GM12874 (cell line): ENCODE measurements at regions not wholly inside any gene's neighbourhood (a gene's known extent, or its start where the extent isn't known, plus 50 kb on each side); places are given as distances from the start of the nearest gene placed in this dataset.

Source experiments
- TF ChIP-seq, protein P1 (sequence below): IDR thresholded peaks from 2 replicates; pipeline ENCODE4 v1.5.1; 2011; ENCODE audit warnings: low read depth, mild to moderate bottlenecking, control low read depth, low read length, moderate library complexity; ENCODE audit not compliant: insufficient read depth

DNA sequence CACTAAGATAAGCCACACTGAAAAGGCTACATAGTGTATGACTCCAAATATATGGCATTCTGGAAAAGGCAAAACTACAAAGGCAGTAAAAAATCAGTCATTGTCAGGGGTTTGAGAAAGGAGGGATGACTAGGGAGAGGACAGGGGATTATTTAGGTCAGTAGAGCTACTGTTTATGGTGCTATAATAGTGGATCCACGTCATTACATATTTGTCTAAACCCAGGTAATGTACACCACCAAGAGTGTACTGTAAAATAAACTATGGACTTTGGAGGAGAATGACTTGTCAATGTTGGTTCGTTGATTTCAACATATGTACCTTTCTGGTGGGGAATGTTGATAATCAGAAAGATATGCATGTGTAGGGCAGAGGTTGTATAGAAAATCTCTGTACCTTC lies 837.6 kb downstream of the FAM133A start:
- TF ChIP-seq, protein P1, sequence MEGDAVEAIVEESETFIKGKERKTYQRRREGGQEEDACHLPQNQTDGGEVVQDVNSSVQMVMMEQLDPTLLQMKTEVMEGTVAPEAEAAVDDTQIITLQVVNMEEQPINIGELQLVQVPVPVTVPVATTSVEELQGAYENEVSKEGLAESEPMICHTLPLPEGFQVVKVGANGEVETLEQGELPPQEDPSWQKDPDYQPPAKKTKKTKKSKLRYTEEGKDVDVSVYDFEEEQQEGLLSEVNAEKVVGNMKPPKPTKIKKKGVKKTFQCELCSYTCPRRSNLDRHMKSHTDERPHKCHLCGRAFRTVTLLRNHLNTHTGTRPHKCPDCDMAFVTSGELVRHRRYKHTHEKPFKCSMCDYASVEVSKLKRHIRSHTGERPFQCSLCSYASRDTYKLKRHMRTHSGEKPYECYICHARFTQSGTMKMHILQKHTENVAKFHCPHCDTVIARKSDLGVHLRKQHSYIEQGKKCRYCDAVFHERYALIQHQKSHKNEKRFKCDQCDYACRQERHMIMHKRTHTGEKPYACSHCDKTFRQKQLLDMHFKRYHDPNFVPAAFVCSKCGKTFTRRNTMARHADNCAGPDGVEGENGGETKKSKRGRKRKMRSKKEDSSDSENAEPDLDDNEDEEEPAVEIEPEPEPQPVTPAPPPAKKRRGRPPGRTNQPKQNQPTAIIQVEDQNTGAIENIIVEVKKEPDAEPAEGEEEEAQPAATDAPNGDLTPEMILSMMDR = no peak

DNA sequence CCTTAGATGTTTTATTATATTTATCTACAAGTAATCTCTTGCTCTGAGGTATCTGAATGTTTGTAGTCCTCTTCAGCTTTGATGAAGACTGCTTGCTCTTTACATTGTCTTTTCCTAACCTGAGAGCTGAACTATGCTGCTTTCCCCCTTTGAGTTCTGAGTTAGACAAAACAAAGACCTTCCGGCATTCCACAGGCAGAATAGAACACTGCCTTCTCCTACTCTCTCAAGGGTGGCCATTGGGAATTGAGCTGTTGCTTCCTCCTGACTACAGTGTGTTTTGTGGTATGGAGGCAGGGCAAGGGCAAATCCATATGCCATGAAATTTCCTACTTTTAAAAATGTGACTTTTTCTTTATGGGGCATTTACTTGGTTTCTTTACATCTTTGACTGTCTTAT lies 841.0 kb downstream of the FAM133A start:
- TF ChIP-seq, protein P1 = no peak

DNA sequence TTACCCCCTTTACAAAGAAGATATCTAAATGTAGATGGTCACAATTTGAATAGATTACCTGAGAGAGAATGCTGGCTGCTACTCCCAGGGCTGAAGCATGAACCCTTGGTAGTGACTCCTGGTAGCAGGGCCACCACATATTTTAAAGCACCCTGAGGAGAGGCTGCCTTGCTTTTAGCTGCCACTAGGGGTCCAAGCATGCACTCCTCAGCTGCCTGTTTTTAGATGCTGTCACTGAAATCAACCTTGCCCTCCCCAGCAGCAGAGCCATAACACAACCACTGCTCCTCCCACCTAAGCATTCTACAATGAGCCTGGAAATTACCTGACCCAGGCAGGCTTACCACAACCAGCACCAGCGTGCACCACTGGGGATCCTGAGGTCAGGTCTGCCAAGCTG lies 850.9 kb downstream of the FAM133A start:
- TF ChIP-seq, protein P1 = peak; percentile 14; the same call in 1 of the 2 replicates

DNA sequence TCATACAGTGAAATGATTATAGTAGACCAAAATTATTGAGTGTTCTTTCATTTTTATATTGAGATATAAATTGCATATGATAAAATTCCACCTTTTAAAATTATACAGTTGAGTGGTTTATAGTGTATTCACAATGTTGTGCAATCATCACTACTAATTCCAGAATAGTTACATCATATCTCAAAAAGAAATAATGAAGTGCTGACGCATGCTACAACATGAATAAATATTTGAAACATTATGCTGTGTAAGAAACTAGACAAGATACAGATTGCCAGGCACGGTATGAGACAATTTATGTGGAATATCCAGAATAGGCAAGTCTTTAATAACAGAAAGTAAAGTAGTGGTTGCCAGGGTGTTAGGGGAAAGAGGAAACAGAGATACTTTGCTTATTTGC lies 871.7 kb downstream of the FAM133A start:
- TF ChIP-seq, protein P1 = no peak

DNA sequence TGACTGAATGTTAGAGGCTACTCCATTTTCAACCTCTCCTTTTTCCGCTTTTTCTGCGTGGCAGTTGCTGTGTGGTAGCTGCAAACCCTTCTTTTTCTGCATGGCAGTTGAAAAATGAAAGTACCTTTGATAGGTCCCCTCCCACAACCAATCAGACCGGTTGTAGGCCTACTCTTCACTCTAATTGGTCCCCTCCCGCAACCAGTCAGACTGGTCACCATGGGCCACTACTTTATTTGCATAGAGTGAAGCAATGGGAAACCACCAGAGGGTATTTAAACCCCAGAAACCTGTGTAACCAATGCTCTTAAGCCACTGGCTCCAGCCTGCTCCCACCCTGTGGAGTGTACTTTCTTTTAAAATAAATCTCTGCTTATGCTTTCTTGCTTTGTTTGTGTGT lies 877.8 kb downstream of the FAM133A start:
- TF ChIP-seq, protein P1 = no peak

DNA sequence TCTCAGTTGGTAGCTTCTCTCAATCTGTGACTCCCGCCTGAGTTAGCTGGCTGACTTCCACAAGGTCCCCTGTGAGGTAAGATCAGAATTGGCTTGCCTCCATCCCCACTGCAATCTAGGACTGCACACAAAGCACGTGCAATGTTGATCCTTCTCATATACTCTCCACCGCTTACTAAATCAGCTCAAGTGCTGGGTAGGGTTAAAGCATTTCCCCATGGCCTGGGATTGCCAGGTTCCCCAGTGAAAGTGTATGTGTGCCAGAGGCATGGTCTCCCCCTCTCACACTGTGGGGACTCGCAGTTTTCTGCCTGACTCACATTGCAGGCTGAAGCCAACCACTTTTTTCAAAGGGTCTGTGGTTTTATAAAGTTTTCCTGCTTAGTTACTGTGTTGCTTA lies 886.9 kb downstream of the FAM133A start:
- TF ChIP-seq, protein P1 = no peak

DNA sequence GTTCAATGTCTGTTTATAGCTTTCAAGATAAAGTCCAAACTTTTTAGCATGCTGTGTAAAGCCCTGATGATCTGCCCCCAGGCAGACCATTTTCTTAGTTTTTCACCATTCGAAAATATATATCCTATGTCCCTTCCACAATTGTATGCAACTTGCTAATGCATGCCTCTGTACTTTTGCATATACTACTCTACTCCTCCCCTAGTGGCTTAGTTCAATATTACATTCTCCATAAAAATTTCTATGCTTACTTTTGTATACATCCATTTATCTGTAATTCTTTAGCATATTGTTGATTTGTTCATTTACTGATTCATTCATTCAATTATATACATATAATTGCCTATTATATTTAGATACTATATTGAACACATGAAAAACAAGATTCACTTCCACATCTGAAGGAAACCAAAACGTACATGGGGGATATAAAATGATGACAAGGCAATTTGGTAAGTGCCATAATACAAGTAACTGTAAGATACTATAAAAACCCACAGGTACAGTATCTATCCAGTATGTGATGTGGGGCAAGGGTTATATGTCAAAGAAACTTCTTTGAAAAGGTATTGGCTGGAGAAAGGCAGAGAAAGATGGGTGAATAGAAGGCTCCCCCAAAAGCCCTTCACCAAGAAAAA lies 902.5 kb downstream of the FAM133A start:
- TF ChIP-seq, protein P1 = no peak
